NT2/D1 (cell line): ENCODE measurements at regions not wholly inside any gene's neighbourhood (a gene's known extent, or its start where the extent isn't known, plus 50 kb on each side); places are given as distances from the start of the nearest gene placed in this dataset.

ENCODE experiments used
- DNase-seq: peaks from one replicate; pipeline ENCODE4 v3.0.0-alpha.2; 2011; ENCODE audit warnings: low read depth, low spot score
- H3K27me3 ChIP-seq: 2 replicates; pipeline ENCODE4 v1.6.0; 2011; ENCODE audit warnings: mild to moderate bottlenecking; ENCODE audit not compliant: insufficient read length, insufficient read depth
- H3K36me3 ChIP-seq: 2 replicates; pipeline ENCODE4 v1.6.1; 2011; ENCODE audit warnings: mild to moderate bottlenecking, low read length, mixed read lengths; ENCODE audit not compliant: insufficient read depth, insufficient read length
- H3K4me1 ChIP-seq: 2 replicates; pipeline ENCODE4 v1.5.1; 2011; ENCODE audit not compliant: insufficient read depth, insufficient read length
- H3K4me3 ChIP-seq: 2 replicates; pipeline ENCODE4 v1.5.1; 2011; ENCODE audit warnings: low read depth; ENCODE audit not compliant: insufficient read length
- H3K9ac ChIP-seq: 2 replicates; pipeline ENCODE4 v1.6.0; 2011; ENCODE audit warnings: low read depth; ENCODE audit not compliant: insufficient read length
- H3K9me3 ChIP-seq: 2 replicates; pipeline ENCODE4 v1.5.1; 2011; ENCODE audit warnings: mild to moderate bottlenecking, low read length; ENCODE audit not compliant: insufficient read depth
- SUZ12 ChIP-seq: IDR thresholded peaks from 2 replicates; pipeline ENCODE4 v1.6.1; 2011; ENCODE audit not compliant: insufficient read length, insufficient read depth; ENCODE audit errors: extremely low read depth
- YY1 ChIP-seq: IDR thresholded peaks from 2 replicates; pipeline ENCODE4 v1.6.1; 2011; ENCODE audit not compliant: insufficient read length, insufficient read depth
- ZNF274 ChIP-seq: IDR thresholded peaks from 2 replicates; pipeline ENCODE4 v1.6.1; 2011; ENCODE audit warnings: mild to moderate bottlenecking, low read depth, low read length

- peaks cover 10% of the 10 kb centered on the region; the same call in 1 of the 2 replicates for H3K9me3 ChIP-seq
- no peak for DNase-seq
- no peaks in the 10 kb centered on the region for H3K4me1 ChIP-seq
- H3K36me3 ChIP-seq, result no peaks in the 10 kb centered on the region
- TF ChIP-seq YY1 (no peak), ZNF274 (no peak), SUZ12 (no peak)
- no peaks in the 10 kb centered on the region for H3K27me3 ChIP-seq
- no peak overlapping the region for H3K9ac ChIP-seq
- H3K4me3 ChIP-seq, result no peak overlapping the region
Measured at GRCh38 chr1:187074445-187075048, 245.8 kb downstream of the PLA2G4A start.

- Histone ChIP-seq H3K27me3 (no peaks in the 10 kb centered on the region), H3K4me1 (no peaks in the 10 kb centered on the region), H3K9me3 (peaks cover 10% of the 10 kb centered on the region; the same call in 1 of the 2 replicates), H3K4me3 (no peak overlapping the region), H3K36me3 (no peaks in the 10 kb centered on the region), H3K9ac (no peak overlapping the region)
- DNase-seq, result no peak
- TF ChIP-seq YY1 (no peak), SUZ12 (no peak), ZNF274 (no peak)
Measured at GRCh38 chr1:187076922-187077321, 248.2 kb downstream of the PLA2G4A start.

DNA sequence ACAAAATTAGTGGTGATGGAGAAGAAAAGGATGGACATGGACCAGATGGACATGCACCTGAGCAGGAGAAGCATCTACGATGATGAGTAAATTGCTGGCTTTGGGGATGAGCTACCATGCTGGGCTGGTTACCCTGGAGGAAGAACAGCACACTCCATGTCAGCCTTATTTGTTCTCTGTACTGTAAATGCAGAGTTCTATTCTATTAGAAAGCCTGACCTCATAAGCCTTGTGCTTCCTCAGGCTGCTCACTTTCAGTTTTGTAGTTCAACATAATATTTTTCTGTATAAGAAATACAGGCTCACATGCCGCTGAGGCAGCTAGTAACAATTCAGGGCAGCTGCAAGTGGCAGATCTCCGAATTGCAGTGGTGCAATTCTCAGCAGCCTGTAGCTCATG, 249.6 kb downstream of the PLA2G4A start:
- Histone ChIP-seq H3K4me3 (no peak overlapping the region), H3K4me1 (no peaks in the 10 kb centered on the region), H3K27me3 (no peaks in the 10 kb centered on the region), H3K36me3 (no peaks in the 10 kb centered on the region), H3K9me3 (peaks cover 10% of the 10 kb centered on the region; the same call in 1 of the 2 replicates), H3K9ac (no peak overlapping the region)
- TF ChIP-seq SUZ12, result no peak
- TF ChIP-seq ZNF274, result no peak
- TF ChIP-seq YY1, result no peak
- no peak for DNase-seq

- H3K4me3 ChIP-seq, result no peak overlapping the region
- TF ChIP-seq SUZ12 (no peak), YY1 (no peak), ZNF274 (no peak)
Measured at GRCh38 chr1:187078916-187079315, 250.2 kb downstream of the PLA2G4A start.

GRCh38 chr1:187079330-187079729, 250.6 kb downstream of the PLA2G4A start:
- Histone ChIP-seq H3K9me3 (0 out of 2 replicates have a peak, but pooled peaks cover 5% of the 10 kb centered on the region), H3K4me1 (no peaks in the 10 kb centered on the region), H3K9ac (no peak overlapping the region), H3K36me3 (no peaks in the 10 kb centered on the region), H3K27me3 (no peaks in the 10 kb centered on the region), H3K4me3 (no peak overlapping the region)
- DNase-seq, result no peak
- no peak for TF ChIP-seq ZNF274
- no peak for TF ChIP-seq SUZ12
- TF ChIP-seq YY1, result no peak

More at GRCh38 chr1:187078916-187079315, 250.2 kb downstream of the PLA2G4A start:
- DNase-seq, result no peak
- H3K9ac ChIP-seq, result no peak overlapping the region
- H3K36me3 ChIP-seq, result no peaks in the 10 kb centered on the region
- H3K9me3 ChIP-seq, result peaks cover 9% of the 10 kb centered on the region; the same call in 1 of the 2 replicates
- no peaks in the 10 kb centered on the region for H3K27me3 ChIP-seq
- H3K4me1 ChIP-seq, result no peaks in the 10 kb centered on the region

DNA sequence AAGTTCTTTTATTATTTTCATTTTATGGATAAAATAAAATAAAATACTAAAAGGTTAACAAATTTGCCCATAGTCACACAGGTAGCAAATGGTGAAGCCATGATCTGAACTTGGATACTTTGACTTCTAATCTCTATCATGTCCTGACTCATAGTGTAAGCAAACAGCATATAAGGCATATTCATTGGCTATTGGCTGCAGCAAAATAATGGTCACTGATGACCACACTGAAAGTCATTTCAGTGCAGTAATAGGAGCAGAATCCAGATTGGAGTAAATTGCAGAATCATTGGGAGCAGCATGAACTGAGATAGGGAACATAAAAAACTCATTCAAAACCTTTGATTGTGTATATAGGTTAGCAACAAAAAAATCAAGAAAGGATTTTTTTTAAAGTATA, 262.9 kb downstream of the PLA2G4A start:
- TF ChIP-seq SUZ12, result no peak
- no peak for TF ChIP-seq ZNF274
- TF ChIP-seq YY1, result no peak
- no peak for DNase-seq

GRCh38 chr1:187092104-187092503, 263.4 kb downstream of the PLA2G4A start:
- no peak overlapping the region for H3K9ac ChIP-seq
- no peaks in the 10 kb centered on the region for H3K4me1 ChIP-seq
- TF ChIP-seq ZNF274 (no peak), YY1 (no peak), SUZ12 (no peak)
- H3K36me3 ChIP-seq, result no peaks in the 10 kb centered on the region
- H3K9me3 ChIP-seq, result peaks cover 10% of the 10 kb centered on the region
- no peak overlapping the region for H3K4me3 ChIP-seq
- no peaks in the 10 kb centered on the region for H3K27me3 ChIP-seq
- no peak for DNase-seq

More for the DNA sequence above, 262.9 kb downstream of the PLA2G4A start:
- Histone ChIP-seq H3K27me3 (no peaks in the 10 kb centered on the region), H3K4me1 (no peaks in the 10 kb centered on the region), H3K9me3 (peaks cover 10% of the 10 kb centered on the region), H3K36me3 (no peaks in the 10 kb centered on the region), H3K4me3 (no peak overlapping the region), H3K9ac (no peak overlapping the region)

- Histone ChIP-seq H3K36me3 (no peaks in the 10 kb centered on the region), H3K4me3 (no peak overlapping the region), H3K9me3 (no peaks in the 10 kb centered on the region), H3K27me3 (no peaks in the 10 kb centered on the region), H3K4me1 (no peaks in the 10 kb centered on the region), H3K9ac (no peak overlapping the region)
- no peak for DNase-seq
- no peak for TF ChIP-seq ZNF274
- TF ChIP-seq YY1, result no peak
Measured at GRCh38 chr1:187096689-187097088, 267.9 kb downstream of the PLA2G4A start.
